CD4-positive, alpha-beta T cell treated with Interleukin-2 at 100 ng/mL for 4 hours (primary cell): ENCODE measurements at regions not wholly inside any gene's neighbourhood (a gene's known extent, or its start where the extent isn't known, plus 50 kb on each side); places are given as distances from the start of the nearest gene placed in this dataset.
"Not testable (repeated sequence)": the region's sequence is repeated elsewhere in the genome, so short reads cannot be mapped to it uniquely, and the experiment has no call there.

Experiments
- DNase-seq: peaks from one replicate; pipeline ENCODE4 v3.0.0-alpha.2; 2020; ENCODE audit warnings: low spot score

GRCh38 chr1:55867304-55867843, 652.2 kb upstream of the USP24 start:
- DNase-seq, result no peak

- not testable (repeated sequence) for DNase-seq
These were observed 650.6 kb upstream of the USP24 start for GRCh38 chr1:55865778-55866177.

GRCh38 chr1:55864251-55864650, 649.1 kb upstream of the USP24 start:
- no peak for DNase-seq

GRCh38 chr1:55861676-55862340, 646.6 kb upstream of the USP24 start:
- no peak for DNase-seq

- no peak for DNase-seq
These were observed 645.8 kb upstream of the USP24 start for GRCh38 chr1:55860798-55861519.

GRCh38 chr1:55860326-55860725, 645.2 kb upstream of the USP24 start:
- no peak for DNase-seq

- no peak for DNase-seq
These were observed 639.7 kb upstream of the USP24 start for GRCh38 chr1:55854911-55855310.

- DNase-seq, result no peak
These were observed 633.7 kb upstream of the USP24 start for GRCh38 chr1:55848906-55849305.

GRCh38 chr1:55846051-55846450, 630.9 kb upstream of the USP24 start:
- no peak for DNase-seq

- DNase-seq, result no peak
These were observed 629.2 kb upstream of the USP24 start for GRCh38 chr1:55844322-55844721.

GRCh38 chr1:55839626-55840025, 624.5 kb upstream of the USP24 start:
- no peak for DNase-seq

GRCh38 chr1:55839221-55839620, 624.1 kb upstream of the USP24 start:
- DNase-seq, result no peak

GRCh38 chr1:55836086-55836485, 620.9 kb upstream of the USP24 start:
- DNase-seq, result no peak

GRCh38 chr1:55833529-55834091, 618.4 kb upstream of the USP24 start:
- DNase-seq, result no peak

- no peak for DNase-seq
These were observed 616.6 kb upstream of the USP24 start for GRCh38 chr1:55831759-55832158.

GRCh38 chr1:55828044-55828443, 612.9 kb upstream of the USP24 start:
- DNase-seq, result no peak

GRCh38 chr1:55827350-55827749, 612.2 kb upstream of the USP24 start:
- no peak for DNase-seq

GRCh38 chr1:55826381-55827080, 611.4 kb upstream of the USP24 start:
- DNase-seq, result no peak

- DNase-seq, result no peak
These were observed 610.3 kb upstream of the USP24 start for GRCh38 chr1:55825461-55825860.

- DNase-seq, result no peak
These were observed 609.1 kb upstream of the USP24 start for GRCh38 chr1:55824251-55824640.

GRCh38 chr1:55823541-55824250, 608.5 kb upstream of the USP24 start:
- DNase-seq, result no peak

- no peak for DNase-seq
These were observed 607.7 kb upstream of the USP24 start for GRCh38 chr1:55822891-55823290.
